A673 (cell line): ENCODE measurements at regions not wholly inside any gene's neighbourhood (a gene's known extent, or its start where the extent isn't known, plus 50 kb on each side); places are given as distances from the start of the nearest gene placed in this dataset.

Experiments
- BruUV-seq: library from RNA; stranded (reverse); fragments of 400-500 nt; replicated peaks from 2 replicates; lab custom pipeline; 2021; lab: Mats Ljungman, UMichigan
- CTCF ChIA-PET: fragments of 300-600 bp; sonication (Branson Sonifier 250); formaldehyde crosslinking; loops from one replicate; lab custom pipeline; 2022; ENCODE audit warnings: antibody characterized with exemption; lab: Charles Lee
- POLR2A ChIA-PET: fragments of 300-600 bp; sonication (Branson Sonifier 250); formaldehyde crosslinking; loops from one replicate; lab custom pipeline; 2022; ENCODE audit warnings: antibody characterized with exemption; ENCODE audit not compliant: low non-redundant PET; lab: Charles Lee
- DNase-seq: peaks from one replicate; pipeline ENCODE4 v3.0.0-alpha.2; 2015; ENCODE audit warnings: low spot score
- H3K27ac ChIP-seq: fragments of 200-600 bp; sonication (generic); 2 replicates; pipeline ENCODE4 v1.5.1; 2016; ENCODE audit warnings: mixed run types, low read depth, mild to moderate bottlenecking, mixed read lengths, antibody characterized with exemption, low read length; ENCODE audit not compliant: poor library complexity, severe bottlenecking
- H3K27me3 ChIP-seq: fragments of 200-600 bp; sonication (generic); replicated peaks from 2 replicates; pipeline ENCODE4 v1.6.1; 2017; ENCODE audit warnings: mixed run types, low read depth, mild to moderate bottlenecking, mixed read lengths, antibody characterized with exemption, low read length; ENCODE audit not compliant: insufficient read depth, poor library complexity
- H3K36me3 ChIP-seq: fragments of 200-600 bp; sonication (generic); 2 replicates; pipeline ENCODE4 v1.6.1; 2016; ENCODE audit warnings: mixed run types, mild to moderate bottlenecking, mixed read lengths, antibody characterized with exemption, low read length; ENCODE audit not compliant: insufficient read depth, poor library complexity, severe bottlenecking
- H3K4me1 ChIP-seq: fragments of 200-600 bp; sonication (generic); 2 replicates; pipeline ENCODE4 v1.6.1; 2017; ENCODE audit warnings: mixed run types, mild to moderate bottlenecking, mixed read lengths, antibody characterized with exemption, low read length; ENCODE audit not compliant: insufficient read depth, poor library complexity, severe bottlenecking
- H3K4me3 ChIP-seq: fragments of 200-600 bp; sonication (generic); 2 replicates; pipeline ENCODE4 v1.5.1; 2016; ENCODE audit warnings: low read depth, mixed run types, mild to moderate bottlenecking, mixed read lengths, low read length; ENCODE audit not compliant: poor library complexity, severe bottlenecking
- H3K9me3 ChIP-seq: fragments of 200-600 bp; sonication (generic); 2 replicates; pipeline ENCODE4 v1.6.1; 2016; ENCODE audit warnings: mixed run types, low read depth, mild to moderate bottlenecking, mixed read lengths, antibody characterized with exemption, low read length; ENCODE audit not compliant: poor library complexity, severe bottlenecking
- EZH2 ChIP-seq: fragments of 200-600 bp; sonication (generic); IDR thresholded peaks from 2 replicates; pipeline ENCODE4 v1.6.1; 2017; ENCODE audit warnings: borderline replicate concordance, low read depth, mild to moderate bottlenecking, mixed read lengths, antibody characterized with exemption, low read length; ENCODE audit not compliant: poor library complexity, severe bottlenecking
- intact Hi-C: fragments of 100-400 bp; cut with micrococcal nuclease; formaldehyde crosslinking; loops from one replicate; pipeline ENCODE4 v1.10.0; 2022; ENCODE audit not compliant: unreplicated experiment
- TF ChIP-seq, protein P1 (sequence below): fragments of 300-800, 200-600 bp; sonication (generic); conservative IDR thresholded peaks from 2 replicates; pipeline ENCODE4 v1.5.1; 2017; ENCODE audit warnings: low read depth, mild to moderate bottlenecking, antibody characterized with exemption, low read length, moderate library complexity, mixed read lengths

GRCh38 chr6:86355271-86355670 lies 582.1 kb upstream of the HTR1E start:
- no peaks in the 10 kb centered on the region for H3K36me3 ChIP-seq
- TF ChIP-seq, protein P1, sequence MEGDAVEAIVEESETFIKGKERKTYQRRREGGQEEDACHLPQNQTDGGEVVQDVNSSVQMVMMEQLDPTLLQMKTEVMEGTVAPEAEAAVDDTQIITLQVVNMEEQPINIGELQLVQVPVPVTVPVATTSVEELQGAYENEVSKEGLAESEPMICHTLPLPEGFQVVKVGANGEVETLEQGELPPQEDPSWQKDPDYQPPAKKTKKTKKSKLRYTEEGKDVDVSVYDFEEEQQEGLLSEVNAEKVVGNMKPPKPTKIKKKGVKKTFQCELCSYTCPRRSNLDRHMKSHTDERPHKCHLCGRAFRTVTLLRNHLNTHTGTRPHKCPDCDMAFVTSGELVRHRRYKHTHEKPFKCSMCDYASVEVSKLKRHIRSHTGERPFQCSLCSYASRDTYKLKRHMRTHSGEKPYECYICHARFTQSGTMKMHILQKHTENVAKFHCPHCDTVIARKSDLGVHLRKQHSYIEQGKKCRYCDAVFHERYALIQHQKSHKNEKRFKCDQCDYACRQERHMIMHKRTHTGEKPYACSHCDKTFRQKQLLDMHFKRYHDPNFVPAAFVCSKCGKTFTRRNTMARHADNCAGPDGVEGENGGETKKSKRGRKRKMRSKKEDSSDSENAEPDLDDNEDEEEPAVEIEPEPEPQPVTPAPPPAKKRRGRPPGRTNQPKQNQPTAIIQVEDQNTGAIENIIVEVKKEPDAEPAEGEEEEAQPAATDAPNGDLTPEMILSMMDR: no peak
- TF ChIP-seq EZH2: no peak
- intact Hi-C loops: no loop called here
- ChIA-PET POLR2A (no interaction called here), CTCF (no interaction called here)
- no peaks in the 10 kb centered on the region for H3K9me3 ChIP-seq
- no peaks in the 10 kb centered on the region for H3K4me1 ChIP-seq
- no peak for DNase-seq
- BruUV-seq: no TSS peak
- no peaks in the 10 kb centered on the region for H3K27me3 ChIP-seq
- no peak overlapping the region for H3K4me3 ChIP-seq
- no peak overlapping the region for H3K27ac ChIP-seq

- peaks cover 16% of the 10 kb centered on the region for H3K9me3 ChIP-seq
- no peaks in the 10 kb centered on the region for H3K4me1 ChIP-seq
- no peaks in the 10 kb centered on the region for H3K36me3 ChIP-seq
- H3K27me3 ChIP-seq: no peaks in the 10 kb centered on the region
- no peak for DNase-seq
- TF ChIP-seq EZH2: no peak
- TF ChIP-seq, protein P1: no peak
- POLR2A ChIA-PET: no interaction called here
- no TSS peak for BruUV-seq
- intact Hi-C loops: no loop called here
- CTCF ChIA-PET: no interaction called here
- no peak overlapping the region for H3K27ac ChIP-seq
- no peak overlapping the region for H3K4me3 ChIP-seq
Measured at GRCh38 chr6:86331919-86332318, 605.4 kb upstream of the HTR1E start.

DNA sequence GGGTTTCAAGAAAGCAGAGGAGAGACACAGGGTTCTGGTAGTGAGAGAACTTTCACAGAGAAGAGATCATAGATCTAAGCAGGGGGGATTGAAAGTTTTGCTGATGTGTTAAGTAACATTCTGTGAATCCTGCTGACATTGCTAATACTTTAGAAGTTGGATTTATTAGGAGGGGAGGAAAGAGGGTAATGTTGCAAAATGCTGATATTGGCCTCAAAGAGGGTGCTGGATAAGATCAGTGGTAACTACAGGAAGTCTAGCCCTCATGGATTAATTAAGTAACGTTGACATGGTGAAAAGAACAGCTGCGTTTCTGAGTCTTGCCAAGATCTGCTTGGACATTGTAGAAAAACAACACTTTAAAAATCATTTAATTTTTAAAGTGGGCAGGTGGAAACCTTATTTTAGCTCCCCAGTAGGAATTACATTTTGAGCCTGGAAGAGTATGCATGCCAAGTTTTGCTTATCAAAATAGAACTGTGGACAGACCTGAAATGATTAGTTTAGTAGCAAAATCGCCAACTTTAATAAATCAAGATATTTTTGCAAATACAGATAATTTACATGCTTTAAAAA lies 606.0 kb upstream of the HTR1E start:
- Histone ChIP-seq H3K27ac (no peak overlapping the region), H3K9me3 (peaks cover 16% of the 10 kb centered on the region), H3K36me3 (no peaks in the 10 kb centered on the region), H3K27me3 (no peaks in the 10 kb centered on the region), H3K4me3 (no peak overlapping the region), H3K4me1 (no peaks in the 10 kb centered on the region)
- DNase-seq: no peak
- intact Hi-C loops: no loop called here
- CTCF ChIA-PET: no interaction called here
- POLR2A ChIA-PET: no interaction called here
- no TSS peak for BruUV-seq
- no peak for TF ChIP-seq EZH2
- TF ChIP-seq, protein P1: no peak
